GM12865 (cell line): ENCODE measurements at regions not wholly inside any gene's neighbourhood (a gene's known extent, or its start where the extent isn't known, plus 50 kb on each side); places are given as distances from the start of the nearest gene placed in this dataset.

Source experiments
- DNase-seq: peaks from one replicate; pipeline ENCODE4 v3.0.0; 2010; ENCODE audit warnings: low read depth
- H3K4me3 ChIP-seq: 2 replicates; pipeline ENCODE4 v1.5.1; 2011; ENCODE audit warnings: mild to moderate bottlenecking, low read depth, low read length, control low read depth
- CTCF ChIP-seq: IDR thresholded peaks from 2 replicates; pipeline ENCODE4 v1.5.1; 2011; ENCODE audit warnings: low read length, control low read depth, low read depth, inconsistent platforms; ENCODE audit not compliant: insufficient read depth; ENCODE audit errors: missing control alignments

DNA sequence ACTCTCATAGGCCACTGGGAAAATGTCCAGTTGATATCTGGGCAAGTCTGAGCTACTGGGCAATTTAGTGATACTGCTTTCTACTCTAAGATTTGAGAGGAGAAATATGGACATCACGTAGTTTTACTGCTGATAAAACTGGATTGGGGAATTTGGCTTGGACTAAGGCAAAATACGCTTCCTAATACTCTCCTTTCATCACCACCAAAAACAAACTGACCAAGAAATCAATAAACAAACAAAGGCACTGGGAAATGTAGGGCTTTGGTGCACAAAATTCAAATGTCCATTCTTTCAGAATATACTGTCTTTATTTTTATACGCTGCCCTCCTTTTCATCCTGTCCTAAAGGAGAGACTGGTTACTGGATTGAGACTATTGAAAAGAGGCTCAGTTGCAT is 145.1 kb upstream of the SP8 start:
- no peak for TF ChIP-seq CTCF
- DNase-seq: no peak
- no peak overlapping the region for H3K4me3 ChIP-seq

GRCh38 chr7:20932785-20933527 is 146.3 kb upstream of the SP8 start:
- no peak for DNase-seq
- no peak overlapping the region for H3K4me3 ChIP-seq
- no peak for TF ChIP-seq CTCF

GRCh38 chr7:20945451-20945850 is 158.8 kb upstream of the SP8 start:
- H3K4me3 ChIP-seq: no peak overlapping the region
- no peak for DNase-seq
- no peak for TF ChIP-seq CTCF

GRCh38 chr7:20952916-20953315 is 166.2 kb upstream of the SP8 start:
- TF ChIP-seq CTCF: no peak
- no peak for DNase-seq

DNA sequence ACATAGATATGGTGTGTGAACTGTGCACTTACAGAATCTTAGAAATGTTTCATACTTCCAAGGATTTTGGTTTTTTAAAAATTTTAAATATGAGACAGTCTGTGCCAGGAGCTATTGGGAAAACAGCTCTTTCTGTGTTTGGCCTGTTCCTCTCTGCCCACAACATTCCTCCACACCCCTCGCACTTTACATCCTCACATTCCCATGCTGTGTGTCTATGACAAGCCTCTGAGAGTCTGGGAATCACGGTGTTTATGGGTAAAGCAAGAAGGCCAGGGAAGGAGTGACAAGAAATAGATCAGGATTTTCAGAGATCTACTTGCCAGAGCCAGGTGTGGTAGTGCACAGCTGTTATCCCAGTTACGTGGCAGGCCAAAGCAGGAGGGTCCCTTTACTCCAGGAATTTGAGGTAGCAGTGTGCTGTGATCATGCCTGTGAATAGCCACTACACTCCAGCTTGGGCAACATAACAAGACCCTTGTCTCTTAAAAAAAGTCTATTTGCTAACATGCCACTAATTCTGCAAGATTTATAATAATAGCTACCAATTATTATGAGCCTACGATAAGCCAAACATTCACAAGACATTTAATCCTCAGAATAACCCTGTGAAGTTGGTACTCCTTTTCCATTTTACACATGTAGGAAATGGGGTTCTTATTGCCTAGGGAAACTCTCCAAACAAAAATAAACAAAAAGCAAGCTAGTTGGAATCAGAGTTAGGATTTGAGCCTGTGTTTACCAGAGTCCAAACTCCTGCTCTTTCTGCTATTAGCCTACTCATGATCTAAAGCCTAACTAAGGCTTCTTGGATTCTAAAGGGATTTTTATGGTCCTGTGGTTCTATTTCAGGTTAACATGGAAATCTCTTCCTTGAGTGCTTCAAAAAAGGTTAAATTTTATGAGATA is 168.3 kb upstream of the SP8 start:
- no peak overlapping the region for H3K4me3 ChIP-seq
- no peak for DNase-seq
- no peak for TF ChIP-seq CTCF

More at GRCh38 chr7:20952916-20953315, 166.2 kb upstream of the SP8 start:
- H3K4me3 ChIP-seq: no peak overlapping the region

- no peak for DNase-seq
- no peak for TF ChIP-seq CTCF
- no peak overlapping the region for H3K4me3 ChIP-seq
These were observed 171.9 kb upstream of the SP8 start for GRCh38 chr7:20958572-20958971.
